Glomerular visceral epithelial cell (primary cell): ENCODE measurements at regions not wholly inside any gene's neighbourhood (a gene's known extent, or its start where the extent isn't known, plus 50 kb on each side); places are given as distances from the start of the nearest gene placed in this dataset.
A peak's percentile ranks its signal among the peaks of the same experiment; 100 is the strongest.
"Not testable (repeated sequence)": the region's sequence is repeated elsewhere in the genome, so short reads cannot be mapped to it uniquely, and the experiment has no call there.

Experiments
- DNase-seq: peaks from one replicate; pipeline ENCODE4 v3.0.0-alpha.2; 2016; ENCODE audit errors: extremely low spot score

GRCh38 chr5:83802686-83803085, 82.0 kb upstream of the HAPLN1 start:
- DNase-seq: peak; percentile 47

DNA sequence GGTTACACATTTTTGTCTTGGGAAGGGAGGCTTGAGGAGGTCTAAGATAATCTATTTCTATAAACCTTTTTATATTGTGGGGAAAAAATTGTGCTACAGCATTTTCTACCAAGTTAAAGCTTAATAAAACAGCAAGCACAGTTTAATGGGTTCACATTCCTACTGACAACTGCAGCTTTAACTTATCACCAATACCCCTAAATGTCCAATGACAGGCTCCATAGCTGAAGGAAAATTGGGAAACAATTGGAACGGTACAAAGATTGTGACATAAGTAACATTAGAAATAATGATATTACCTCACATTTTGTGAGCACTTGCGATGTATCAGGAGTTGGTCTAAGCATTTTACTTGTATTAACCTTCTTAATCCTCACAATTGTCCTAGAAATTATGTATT, 79.5 kb upstream of the HAPLN1 start:
- DNase-seq: no peak

DNA sequence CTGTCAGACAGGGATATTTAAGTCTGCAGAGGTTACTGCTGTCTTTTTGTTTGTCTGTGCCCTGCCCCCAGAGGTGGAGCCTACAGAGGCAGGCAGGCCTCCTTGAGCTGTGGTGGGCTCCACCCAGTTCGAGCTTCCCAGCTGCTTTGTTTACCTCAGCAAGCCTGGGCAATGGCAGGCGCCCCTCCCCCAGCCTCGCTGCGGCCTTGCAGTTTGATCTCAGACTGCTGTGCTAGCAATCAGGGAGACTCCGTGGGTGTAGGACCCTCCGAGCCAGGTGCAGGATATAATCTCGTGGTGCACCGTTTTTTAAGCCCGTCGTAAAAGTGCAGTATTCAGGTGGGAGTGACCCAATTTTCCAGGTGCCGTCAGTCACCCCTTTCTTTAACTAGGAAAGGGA, 78.4 kb upstream of the HAPLN1 start:
- not testable (repeated sequence) for DNase-seq

DNA sequence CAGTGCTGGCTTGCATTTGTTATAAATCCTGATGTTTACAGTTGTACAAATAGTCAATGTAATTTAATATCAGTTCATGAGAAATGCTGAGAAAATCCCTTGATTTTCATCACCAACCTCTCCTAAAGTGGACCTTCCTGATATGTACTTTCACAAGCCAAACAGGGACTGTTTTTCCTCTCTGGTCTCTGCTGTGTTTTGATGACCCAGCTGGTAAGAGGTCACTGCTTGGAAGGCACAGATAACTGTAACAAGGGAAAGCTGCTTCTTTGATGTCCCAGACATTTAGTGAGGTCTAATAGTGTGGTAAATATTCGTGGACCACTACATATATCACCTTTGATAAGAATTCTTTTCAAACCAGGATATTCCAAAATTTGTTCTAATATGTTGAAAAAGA, 68.7 kb upstream of the HAPLN1 start:
- DNase-seq: no peak

GRCh38 chr5:83787631-83788030, 67.0 kb upstream of the HAPLN1 start:
- no peak for DNase-seq

DNA sequence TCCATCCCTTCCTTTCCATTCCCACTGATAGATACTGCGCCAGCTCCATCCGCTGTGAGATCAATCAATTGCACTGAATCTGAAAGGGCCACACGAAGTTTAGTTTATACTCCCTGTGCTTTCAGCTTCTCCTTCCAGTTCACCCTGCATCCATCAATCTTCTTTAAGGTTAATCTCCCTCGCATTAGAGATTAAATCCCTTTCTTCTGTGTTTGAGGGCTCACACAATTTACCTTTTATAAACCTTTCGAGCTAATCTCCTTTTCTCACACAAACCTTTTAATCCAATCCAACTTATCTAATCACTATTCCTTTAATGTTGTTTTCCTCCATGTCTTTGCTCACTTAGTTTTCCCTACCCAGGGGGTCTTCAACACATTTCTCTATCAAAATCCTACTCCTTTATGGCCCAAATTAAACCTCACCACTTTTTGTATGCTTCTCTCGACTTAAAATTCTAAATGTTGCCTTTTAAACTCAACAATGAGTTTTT, 64.6 kb upstream of the HAPLN1 start:
- no peak for DNase-seq

- no peak for DNase-seq
These were observed 60.2 kb upstream of the HAPLN1 start for GRCh38 chr5:83780699-83781350.

DNA sequence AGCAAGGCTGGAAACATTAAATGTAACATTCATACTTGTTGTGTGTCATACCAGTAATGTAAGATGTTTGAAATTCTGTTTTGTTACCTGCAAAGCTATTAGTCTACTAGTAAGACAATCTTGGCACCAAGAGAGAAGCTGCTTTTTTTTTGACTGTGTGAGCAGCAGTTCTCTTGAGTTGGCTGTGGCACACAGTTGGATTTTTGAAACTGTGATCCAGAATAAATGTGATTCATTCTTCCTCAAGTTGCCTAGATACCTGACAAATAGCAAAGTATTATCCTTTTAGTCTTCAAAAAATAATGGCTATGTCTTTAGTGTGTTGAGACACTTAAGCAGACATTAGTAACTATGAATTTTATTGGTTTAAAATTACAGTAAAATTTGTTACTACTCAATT, 57.2 kb upstream of the HAPLN1 start:
- DNase-seq: no peak

- DNase-seq: no peak
These were observed 55.9 kb upstream of the HAPLN1 start for GRCh38 chr5:83776437-83777031.
